HG03432 (cell line): ENCODE measurements at regions not wholly inside any gene's neighbourhood (a gene's known extent, or its start where the extent isn't known, plus 50 kb on each side); places are given as distances from the start of the nearest gene placed in this dataset.
"Not testable (repeated sequence)": the region's sequence is repeated elsewhere in the genome, so short reads cannot be mapped to it uniquely, and the experiment has no call there.

Experiments
- ATAC-seq: cut with Tn5 transposase; IDR thresholded peaks from one replicate; pipeline ENCODE4 v1.9.1; 2021; ENCODE audit warnings: mild to moderate bottlenecking, moderate library complexity; ENCODE audit not compliant: unreplicated experiment

DNA sequence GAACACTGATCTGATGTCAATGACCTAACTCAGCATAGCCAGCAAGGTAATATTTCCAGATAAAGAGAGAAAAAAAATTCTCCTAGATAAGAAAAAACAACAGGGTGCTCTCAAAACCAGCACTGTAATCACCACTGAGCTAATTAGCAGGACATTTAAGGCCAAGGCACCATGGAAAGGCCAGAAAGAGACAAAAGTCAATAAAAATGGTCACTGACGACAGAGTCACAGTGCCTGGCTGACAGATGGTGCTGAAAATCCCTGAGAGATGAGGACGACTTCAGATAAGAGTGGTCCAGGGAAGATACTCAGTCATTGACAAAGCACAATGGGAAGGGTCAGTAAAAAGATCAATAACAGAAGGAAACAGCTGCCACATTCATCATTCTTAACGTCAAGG, 186.7 kb downstream of the SPATA31A6 start:
- not testable (repeated sequence) for ATAC-seq

DNA sequence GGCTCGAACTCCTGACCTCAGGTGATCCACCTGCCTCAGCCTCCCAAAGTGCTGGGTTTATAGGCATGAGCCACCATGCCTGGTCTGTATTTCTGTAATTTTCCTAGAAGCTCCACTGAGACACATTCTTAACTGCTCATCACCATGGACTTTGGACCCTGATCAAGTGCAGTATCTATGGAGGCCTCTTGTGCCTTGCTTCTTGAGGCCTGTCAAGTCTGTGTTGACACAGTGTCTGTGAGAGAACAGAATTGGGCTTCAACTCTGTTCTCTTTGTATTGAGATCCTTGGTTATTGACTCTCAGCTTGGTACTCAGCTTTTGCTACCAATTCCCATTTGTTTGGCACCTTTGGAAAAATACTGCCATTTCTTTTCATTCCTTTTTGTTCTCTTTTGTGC, 188.0 kb downstream of the SPATA31A6 start:
- not testable (repeated sequence) for ATAC-seq

DNA sequence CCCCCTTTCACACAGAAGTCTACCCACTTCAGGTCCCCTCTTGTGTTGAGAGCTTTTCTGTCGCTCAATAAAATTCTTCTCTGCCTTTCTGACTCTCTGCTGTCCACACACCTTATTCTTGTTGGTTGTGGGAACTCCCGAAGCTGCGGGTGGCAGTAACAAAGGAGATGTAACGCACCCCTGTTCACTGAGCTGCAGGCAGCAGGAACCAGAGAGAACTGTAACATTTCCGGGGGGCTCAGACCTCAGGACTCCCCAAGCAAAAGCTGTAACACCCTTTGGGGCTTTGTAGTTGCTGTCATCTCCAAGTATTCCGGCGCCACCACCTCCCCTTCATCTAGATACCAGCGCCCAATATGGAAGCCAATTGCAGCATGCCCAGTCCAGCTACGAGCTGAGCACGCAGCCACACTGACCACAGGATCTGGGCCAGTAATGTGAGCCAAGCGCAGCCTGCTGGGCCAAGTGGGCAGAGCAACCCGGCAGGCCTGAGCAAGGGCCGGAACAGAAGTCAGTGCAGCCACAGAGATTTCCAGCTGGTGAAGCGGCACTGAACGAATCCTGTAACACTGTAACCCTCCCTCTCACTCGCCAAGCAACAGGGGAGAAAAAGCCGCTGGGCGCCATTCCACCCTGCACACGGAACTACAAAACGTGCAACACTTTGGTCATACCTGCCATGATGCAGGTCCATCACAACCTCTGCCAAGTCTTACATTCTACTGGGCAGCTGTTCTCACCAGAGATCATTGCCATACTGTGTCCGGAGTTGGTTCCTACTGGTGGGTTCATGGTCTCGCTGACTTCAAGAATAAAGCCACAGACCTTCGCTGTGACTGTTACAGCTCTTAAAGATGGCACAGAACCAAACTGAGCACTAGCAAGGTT, 194.3 kb downstream of the SPATA31A6 start:
- not testable (repeated sequence) for ATAC-seq

GRCh38 chr9:42378418-42378815, 195.0 kb downstream of the SPATA31A6 start:
- no peak for ATAC-seq

GRCh38 chr9:42379602-42380001, 196.1 kb downstream of the SPATA31A6 start:
- not testable (repeated sequence) for ATAC-seq

GRCh38 chr9:42384585-42384984, 201.1 kb downstream of the SPATA31A6 start:
- ATAC-seq: not testable (repeated sequence)

DNA sequence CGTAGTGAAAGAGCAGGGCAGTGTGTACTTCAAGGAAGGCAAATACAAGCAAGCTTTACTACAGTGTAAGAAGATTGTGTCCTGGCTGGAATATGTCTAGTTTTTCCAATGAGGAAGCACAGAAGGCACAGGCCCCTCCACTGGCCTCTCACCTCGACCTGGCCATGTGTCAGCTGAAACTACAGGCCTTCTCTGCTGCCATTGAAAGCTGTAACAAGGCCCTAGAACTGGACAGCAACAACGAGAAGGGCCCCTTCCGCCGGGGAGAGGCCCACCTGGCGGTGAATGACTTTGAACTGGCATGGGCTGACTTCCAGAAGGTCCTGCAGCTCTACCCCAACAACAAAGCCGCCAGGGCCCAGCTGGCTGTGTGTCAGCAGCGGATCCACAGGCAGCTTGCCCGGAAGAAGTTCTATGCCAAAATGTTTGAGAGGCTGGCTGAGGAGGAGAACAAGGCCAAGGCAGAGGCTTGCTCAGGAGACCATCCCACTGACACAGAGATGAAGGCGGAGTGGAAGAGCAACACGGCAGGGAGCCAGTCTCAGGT, 202.2 kb downstream of the SPATA31A6 start:
- not testable (repeated sequence) for ATAC-seq

GRCh38 chr9:42386477-42386876, 203.0 kb downstream of the SPATA31A6 start:
- ATAC-seq: no peak

- no peak for ATAC-seq
Measured at GRCh38 chr9:42388146-42388690, 204.8 kb downstream of the SPATA31A6 start.

GRCh38 chr9:42388846-42389245, 205.4 kb downstream of the SPATA31A6 start:
- ATAC-seq: no peak

GRCh38 chr9:42392773-42393455, 209.5 kb downstream of the SPATA31A6 start:
- ATAC-seq: peak; percentile 60

DNA sequence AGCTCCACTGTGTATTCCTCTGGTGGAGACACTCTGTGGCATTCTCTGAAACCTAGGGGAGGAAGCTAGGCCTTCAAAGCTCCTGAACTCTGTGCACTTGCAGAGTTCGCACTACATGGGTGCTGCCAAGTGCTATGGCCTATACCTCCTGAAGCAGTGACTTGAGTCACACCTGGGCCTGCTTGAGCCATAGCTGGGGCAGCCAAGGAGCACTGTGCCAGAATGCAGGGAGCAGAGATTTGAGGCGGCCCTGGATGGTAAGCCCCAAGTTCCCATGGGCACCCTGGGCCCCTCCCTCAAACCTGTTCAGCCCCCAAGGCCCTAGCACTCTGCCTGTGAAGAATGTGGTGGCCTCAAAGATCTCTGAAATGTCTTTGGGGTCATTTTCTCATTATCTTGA, 212.9 kb downstream of the SPATA31A6 start:
- ATAC-seq: no peak

DNA sequence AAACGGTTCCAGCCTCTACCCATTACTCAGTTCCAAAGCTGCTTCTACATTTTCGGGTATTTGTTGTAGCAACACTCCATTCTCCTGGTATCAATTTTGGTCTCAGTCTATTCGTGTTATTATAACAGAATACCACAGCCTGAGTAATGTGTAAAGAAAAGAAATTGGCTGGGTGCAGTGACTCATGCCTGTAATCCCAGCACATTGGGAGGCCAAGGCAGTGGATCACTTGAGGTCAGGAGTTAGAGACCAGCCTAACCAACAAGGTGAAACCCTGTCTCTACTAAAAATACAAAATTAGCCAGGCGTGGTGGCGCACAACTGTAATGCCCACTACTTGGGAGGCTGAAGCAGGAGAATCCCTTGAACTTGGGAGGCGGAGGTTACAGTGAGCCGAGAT, 213.9 kb downstream of the SPATA31A6 start:
- ATAC-seq: not testable (repeated sequence)

- ATAC-seq: not testable (repeated sequence)
Measured at GRCh38 chr9:42402919-42403318, 219.5 kb downstream of the SPATA31A6 start.

- not testable (repeated sequence) for ATAC-seq
Measured at GRCh38 chr9:42409581-42409980, 226.1 kb downstream of the SPATA31A6 start.

GRCh38 chr9:42412354-42412753, 228.9 kb downstream of the SPATA31A6 start:
- not testable (repeated sequence) for ATAC-seq

- ATAC-seq: not testable (repeated sequence)
Measured at GRCh38 chr9:42414865-42415264, 231.4 kb downstream of the SPATA31A6 start.

DNA sequence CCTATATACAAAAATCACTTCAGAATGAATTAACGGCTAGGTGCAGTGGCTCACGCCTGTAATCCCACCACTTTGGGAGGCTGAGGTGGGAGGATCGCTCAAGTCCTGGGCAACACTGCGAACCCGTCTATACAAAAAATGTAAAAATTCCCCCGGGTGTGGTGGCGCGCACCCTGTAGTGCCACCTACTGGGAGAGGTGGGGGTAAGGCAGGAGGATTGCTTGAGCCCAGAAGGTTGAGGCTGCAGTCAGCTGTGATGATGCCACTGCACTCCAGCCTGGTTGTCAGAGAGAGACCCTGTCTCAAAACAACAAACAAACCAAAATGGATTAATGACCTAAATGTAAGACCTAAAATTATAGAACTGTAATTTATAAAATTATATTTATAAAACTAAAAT, 236.2 kb downstream of the SPATA31A6 start:
- ATAC-seq: not testable (repeated sequence)

DNA sequence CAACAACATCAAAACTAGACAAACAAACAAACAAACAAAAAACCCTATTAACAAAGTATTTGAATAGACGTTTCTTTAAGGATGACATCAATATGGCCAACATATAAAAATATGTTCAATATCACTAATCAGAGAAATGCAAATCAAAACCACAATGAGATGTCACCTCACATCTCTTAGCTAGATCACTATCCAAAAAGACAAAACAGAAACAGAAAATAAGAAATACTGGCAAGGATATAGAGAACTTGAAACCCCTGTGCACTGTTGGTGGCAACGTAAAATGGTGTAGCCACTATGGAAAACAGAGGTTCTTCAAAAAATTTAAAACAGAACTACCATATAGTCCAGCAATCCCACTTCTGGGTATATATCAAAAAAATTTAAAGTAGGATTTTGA, 236.9 kb downstream of the SPATA31A6 start:
- ATAC-seq: peak; percentile 72

GRCh38 chr9:42421630-42422029, 238.2 kb downstream of the SPATA31A6 start:
- not testable (repeated sequence) for ATAC-seq
